HG03571 (cell line): ENCODE measurements at regions not wholly inside any gene's neighbourhood (a gene's known extent, or its start where the extent isn't known, plus 50 kb on each side); places are given as distances from the start of the nearest gene placed in this dataset.
"Not testable (repeated sequence)": the region's sequence is repeated elsewhere in the genome, so short reads cannot be mapped to it uniquely, and the experiment has no call there.

ENCODE experiments used
- ATAC-seq: cut with Tn5 transposase; IDR thresholded peaks from one replicate; pipeline ENCODE4 v1.9.1; 2021; ENCODE audit not compliant: unreplicated experiment

- no peak for ATAC-seq
Measured at GRCh38 chr3:194054961-194055360, 81.0 kb upstream of the HES1 start.

- not testable (repeated sequence) for ATAC-seq
Measured at GRCh38 chr3:194056323-194056722, 79.6 kb upstream of the HES1 start.

GRCh38 chr3:194056731-194057415 lies 79.1 kb upstream of the HES1 start:
- no peak for ATAC-seq

GRCh38 chr3:194057570-194058188 lies 78.3 kb upstream of the HES1 start:
- no peak for ATAC-seq

- no peak for ATAC-seq
Measured at GRCh38 chr3:194058189-194058571, 77.8 kb upstream of the HES1 start.

GRCh38 chr3:194058753-194059152 lies 77.2 kb upstream of the HES1 start:
- no peak for ATAC-seq

- no peak for ATAC-seq
Measured at GRCh38 chr3:194061421-194062030, 74.4 kb upstream of the HES1 start.

- no peak for ATAC-seq
Measured at GRCh38 chr3:194062830-194063229, 73.1 kb upstream of the HES1 start.

GRCh38 chr3:194064380-194065332 lies 71.3 kb upstream of the HES1 start:
- no peak for ATAC-seq

GRCh38 chr3:194067327-194067726 lies 68.6 kb upstream of the HES1 start:
- ATAC-seq = not testable (repeated sequence)

GRCh38 chr3:194067949-194068362 lies 68.0 kb upstream of the HES1 start:
- ATAC-seq = no peak

GRCh38 chr3:194069421-194070219 lies 66.3 kb upstream of the HES1 start:
- no peak for ATAC-seq

GRCh38 chr3:194070220-194070633 lies 65.7 kb upstream of the HES1 start:
- ATAC-seq = no peak

GRCh38 chr3:194070634-194071409 lies 65.1 kb upstream of the HES1 start:
- ATAC-seq = peak; percentile 94

GRCh38 chr3:194072097-194072428 lies 63.9 kb upstream of the HES1 start:
- ATAC-seq = no peak

GRCh38 chr3:194072691-194073279 lies 63.2 kb upstream of the HES1 start:
- ATAC-seq = no peak

GRCh38 chr3:194073926-194074325 lies 62.0 kb upstream of the HES1 start:
- ATAC-seq = no peak

- no peak for ATAC-seq
Measured at GRCh38 chr3:194075088-194075615, 60.8 kb upstream of the HES1 start.

- ATAC-seq = no peak
Measured at GRCh38 chr3:194075802-194076460, 60.0 kb upstream of the HES1 start.
